Adrenal gland (tissue), 9 donors: ENCODE measurements at regions not wholly inside any gene's neighbourhood (a gene's known extent, or its start where the extent isn't known, plus 50 kb on each side); places are given as distances from the start of the nearest gene placed in this dataset.

Experiments
- DNase-seq, 7 donors: peaks; one replicate each; pipeline ENCODE4 v3.0.0-alpha.2; 2019 to 2020
- H3K27ac ChIP-seq, 5 donors: fragments of 200-600 bp; sonication (generic) in 4 of 5; 1 replicate in 3 of 5; 2 replicates in 2 of 5; pipeline versions ENCODE4 v1.5.1 to v1.8.0; 2016 to 2020; ENCODE audit warnings: mild to moderate bottlenecking in 1 of 5
- H3K27me3 ChIP-seq: fragments of 200-600 bp; 2 replicates; pipeline ENCODE4 v1.8.0; 2021
- H3K36me3 ChIP-seq, 2 donors: fragments of 200-600 bp; replicated peaks in 1 of 2; 1 replicate in 1 of 2; 2 replicates in 1 of 2; pipeline versions ENCODE4 v1.5.1 to v1.8.0; 2018 to 2022
- H3K4me1 ChIP-seq, 2 donors: fragments of 200-600 bp; replicated peaks in 1 of 2; 1 replicate in 1 of 2; 2 replicates in 1 of 2; pipeline versions ENCODE4 v1.5.1 to v1.8.0; 2018 to 2021
- H3K4me3 ChIP-seq, 4 donors: fragments of 200-600 bp; sonication (generic) in 3 of 4; one replicate each; pipeline ENCODE4 v1.5.1; 2016 to 2018
- H3K9me3 ChIP-seq, 3 donors: fragments of 200-600 bp; sonication (generic) in 1 of 3; replicated peaks in 1 of 3; 1 replicate in 2 of 3; 2 replicates in 1 of 3; pipeline versions ENCODE4 v1.5.1 to v1.8.0; 2016 to 2021
- CTCF ChIP-seq, 6 experiments: fragments of 450-650 bp in 4 of 6; fragments of 200-600 bp in 2 of 6; sonication (generic) in 1 of 6; IDR thresholded peaks; 1 replicate in 5 of 6; 2 replicates in 1 of 6; pipeline versions ENCODE4 v1.5.1 to v1.8.0; 2016 to 2021; ENCODE audit warnings: antibody characterized with exemption in 6 of 6, mild to moderate bottlenecking in 2 of 6, moderate library complexity in 1 of 6
- POLR2A ChIP-seq, 2 donors: fragments of 450-650 bp; IDR thresholded peaks; one replicate each; pipeline ENCODE4 v1.6.1; 2017; ENCODE audit warnings: antibody characterized with exemption in 2 of 2, mild to moderate bottlenecking in 2 of 2, moderate library complexity in 1 of 2
- WGBS, 4 donors: extraction: QIAGEN DNeasy Blood & Tissue Kit in 2 of 4; methylation state at CpG; one replicate each; pipeline versions ENCODE4 v1.1.5 to v1.1.7; 2013 to 2017; 5-methylcytosine and 5-hydroxymethylcytosine counted together
- intact Hi-C, 2 donors: fragments of 100-400 bp; cut with DNase I; formaldehyde crosslinking; loops; one replicate each; pipeline versions ENCODE4 v1.14.1 to v1.15.0; 2022 to 2023
- donor health status: healthy with polysubstance abuse.
- donor health status: Bipolar disorder and iron deficiency.
- donor health status: DM: yes; HTN: yes; CAD: no.
- donor health status: DM: no; HTN: no; CAD: no.
- donor health status: DM: no; HTN: no; CAD: no.

DNA sequence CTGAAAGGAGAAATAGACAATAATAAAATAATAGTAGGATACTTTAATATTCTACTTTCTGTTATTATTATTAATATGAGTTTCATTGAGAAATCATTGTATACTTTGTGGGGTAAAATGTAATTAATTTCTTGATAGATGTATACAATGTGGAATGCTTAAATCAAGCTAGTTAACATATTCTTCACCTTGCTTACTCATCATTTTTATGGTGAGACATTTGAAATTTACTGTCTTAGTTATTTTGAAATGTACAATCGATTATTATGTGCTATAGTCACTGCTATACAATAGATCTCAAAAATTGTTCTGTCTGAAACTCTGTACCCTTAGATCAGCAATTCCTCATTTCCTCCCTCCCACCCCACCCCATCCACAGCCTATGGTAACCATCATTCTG, 720.3 kb downstream of the RNF144B start:
- Histone ChIP-seq H3K36me3 (no peaks in the 10 kb centered on the region), H3K4me1 (no peaks in the 10 kb centered on the region), H3K27me3 (no peaks in the 10 kb centered on the region), H3K9me3 (no peaks in the 10 kb centered on the region), H3K4me3 (no peak overlapping the region), H3K27ac (no peak overlapping the region)
- WGBS, 4 donors = 89 to 95% (median 92%) methylated on average over 1 of the region's 1 CpG
- DNase-seq = no peak
- intact Hi-C loops = no loop called here
- no peak for TF ChIP-seq POLR2A (IDR thresholded peaks at IDR 0.05)
- TF ChIP-seq CTCF (IDR thresholded peaks at IDR 0.05) = no peak

GRCh38 chr6:19121521-19121920, 715.6 kb upstream of the ID4 start:
- intact Hi-C loops = no loop called here
- H3K4me1 ChIP-seq = no peaks in the 10 kb centered on the region
- no peak for DNase-seq
- no peaks in the 10 kb centered on the region for H3K27me3 ChIP-seq
- TF ChIP-seq POLR2A (IDR thresholded peaks at IDR 0.05) = no peak
- no peaks in the 10 kb centered on the region for H3K9me3 ChIP-seq
- no peak overlapping the region for H3K4me3 ChIP-seq
- no peaks in the 10 kb centered on the region for H3K36me3 ChIP-seq
- H3K27ac ChIP-seq = no peak overlapping the region

- Histone ChIP-seq H3K36me3 (no peaks in the 10 kb centered on the region), H3K4me3 (no peak overlapping the region), H3K27ac (no peak overlapping the region), H3K27me3 (no peaks in the 10 kb centered on the region), H3K4me1 (no peaks in the 10 kb centered on the region), H3K9me3 (no peaks in the 10 kb centered on the region)
- WGBS, 4 donors = 57 to 69% (median 66%) methylated on average over 3 of the region's 3 CpGs
- intact Hi-C loops = no loop called here
- no peak for TF ChIP-seq POLR2A (IDR thresholded peaks at IDR 0.05)
- TF ChIP-seq CTCF (IDR thresholded peaks at IDR 0.05) = no peak
- DNase-seq = no peak
Measured at GRCh38 chr6:19127081-19127480, 710.1 kb upstream of the ID4 start.

- Histone ChIP-seq H3K36me3 (no peaks in the 10 kb centered on the region), H3K27me3 (no peaks in the 10 kb centered on the region), H3K27ac (no peak overlapping the region), H3K9me3 (no peaks in the 10 kb centered on the region), H3K4me3 (no peak overlapping the region), H3K4me1 (no peaks in the 10 kb centered on the region)
- TF ChIP-seq CTCF (IDR thresholded peaks at IDR 0.05) (no peak), POLR2A (IDR thresholded peaks at IDR 0.05) (no peak)
- intact Hi-C loops = no loop called here
- DNase-seq = no peak
- WGBS, 4 donors = 75 to 83% (median 79%) methylated on average over 8 of the region's 8 CpGs
Measured at GRCh38 chr6:19128701-19129100, 708.5 kb upstream of the ID4 start.

GRCh38 chr6:19135706-19136105, 701.5 kb upstream of the ID4 start:
- TF ChIP-seq CTCF (IDR thresholded peaks at IDR 0.05) = no peak
- TF ChIP-seq POLR2A (IDR thresholded peaks at IDR 0.05) = no peak
- WGBS, 4 donors = 43 to 52% (median 49%) methylated on average over 2 of the region's 2 CpGs
- H3K36me3 ChIP-seq = no peaks in the 10 kb centered on the region

More at GRCh38 chr6:19135706-19136105, 701.5 kb upstream of the ID4 start:
- Histone ChIP-seq H3K4me1 (no peaks in the 10 kb centered on the region), H3K4me3 (no peak overlapping the region), H3K9me3 (no peaks in the 10 kb centered on the region), H3K27me3 (no peaks in the 10 kb centered on the region), H3K27ac (no peak overlapping the region)
- intact Hi-C loops = no loop called here
- no peak for DNase-seq
